ENCODE measurements at regions not wholly inside any gene's neighbourhood (a gene's known extent, or its start where the extent isn't known, plus 50 kb on each side); places are given as distances from the start of the nearest gene placed in this dataset.

DNA sequence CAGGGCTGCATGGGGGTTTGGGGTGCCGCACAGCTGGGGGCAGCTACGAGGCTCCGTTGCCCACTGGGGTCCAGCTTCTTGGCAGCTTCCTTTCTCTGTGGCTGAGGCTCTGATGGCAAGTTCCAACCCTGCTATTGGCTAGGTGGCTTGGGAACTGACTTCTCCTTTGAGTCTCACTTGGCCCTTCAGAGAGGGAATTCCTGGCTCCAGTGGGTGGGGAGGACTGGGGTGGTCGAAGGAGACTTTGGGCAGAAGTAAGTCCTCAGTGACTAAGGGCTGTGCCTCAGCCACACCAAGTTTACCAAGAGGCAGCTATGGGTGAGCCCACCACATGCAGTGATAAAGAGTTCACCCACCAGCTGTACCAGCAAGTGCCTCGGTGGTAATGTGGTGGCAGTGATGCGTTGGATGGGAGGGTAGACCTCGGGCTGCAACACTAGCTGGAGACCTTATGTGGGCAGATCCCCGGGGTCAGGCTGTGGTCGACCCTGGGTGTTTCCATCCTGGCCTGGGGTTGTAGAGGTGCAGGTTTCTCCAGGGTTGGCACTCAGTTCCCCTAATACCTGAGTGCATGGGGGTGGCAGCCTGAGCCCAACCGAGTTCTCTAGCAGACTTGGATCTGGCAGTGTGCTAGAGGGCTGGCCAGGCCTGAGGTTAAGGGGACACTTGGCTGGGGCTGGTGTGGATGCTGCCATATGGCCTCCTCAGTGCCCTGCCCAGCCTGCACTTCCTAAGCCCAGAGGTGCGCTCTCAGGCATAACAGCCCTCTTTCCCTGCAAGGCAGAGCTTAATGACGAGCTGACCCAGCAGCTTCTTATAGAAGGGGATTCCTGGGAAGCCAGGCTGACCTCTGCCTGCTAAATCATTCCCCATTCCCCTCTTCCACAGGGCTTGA, 197.0 kb upstream of the CADM1 start:
- Histone ChIP-seq H3K36me3 (no peaks in the 10 kb centered on the region), H3K27ac (no peak overlapping the region), H3K9me3 (no peaks in the 10 kb centered on the region), H3K27me3 (no peaks in the 10 kb centered on the region), H3K4me3 (no peak overlapping the region), H3K4me1 (peaks cover 0 to 25% (median 16%) of the 10 kb centered on the region in 4 donors)
- no peak for DNase-seq
- intact Hi-C loops (cut with DNase I; ENCODE audit: low total_unique reads): no loop called here
- TF ChIP-seq, protein P1, sequence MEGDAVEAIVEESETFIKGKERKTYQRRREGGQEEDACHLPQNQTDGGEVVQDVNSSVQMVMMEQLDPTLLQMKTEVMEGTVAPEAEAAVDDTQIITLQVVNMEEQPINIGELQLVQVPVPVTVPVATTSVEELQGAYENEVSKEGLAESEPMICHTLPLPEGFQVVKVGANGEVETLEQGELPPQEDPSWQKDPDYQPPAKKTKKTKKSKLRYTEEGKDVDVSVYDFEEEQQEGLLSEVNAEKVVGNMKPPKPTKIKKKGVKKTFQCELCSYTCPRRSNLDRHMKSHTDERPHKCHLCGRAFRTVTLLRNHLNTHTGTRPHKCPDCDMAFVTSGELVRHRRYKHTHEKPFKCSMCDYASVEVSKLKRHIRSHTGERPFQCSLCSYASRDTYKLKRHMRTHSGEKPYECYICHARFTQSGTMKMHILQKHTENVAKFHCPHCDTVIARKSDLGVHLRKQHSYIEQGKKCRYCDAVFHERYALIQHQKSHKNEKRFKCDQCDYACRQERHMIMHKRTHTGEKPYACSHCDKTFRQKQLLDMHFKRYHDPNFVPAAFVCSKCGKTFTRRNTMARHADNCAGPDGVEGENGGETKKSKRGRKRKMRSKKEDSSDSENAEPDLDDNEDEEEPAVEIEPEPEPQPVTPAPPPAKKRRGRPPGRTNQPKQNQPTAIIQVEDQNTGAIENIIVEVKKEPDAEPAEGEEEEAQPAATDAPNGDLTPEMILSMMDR (IDR thresholded peaks at IDR 0.05): no peak

DNA sequence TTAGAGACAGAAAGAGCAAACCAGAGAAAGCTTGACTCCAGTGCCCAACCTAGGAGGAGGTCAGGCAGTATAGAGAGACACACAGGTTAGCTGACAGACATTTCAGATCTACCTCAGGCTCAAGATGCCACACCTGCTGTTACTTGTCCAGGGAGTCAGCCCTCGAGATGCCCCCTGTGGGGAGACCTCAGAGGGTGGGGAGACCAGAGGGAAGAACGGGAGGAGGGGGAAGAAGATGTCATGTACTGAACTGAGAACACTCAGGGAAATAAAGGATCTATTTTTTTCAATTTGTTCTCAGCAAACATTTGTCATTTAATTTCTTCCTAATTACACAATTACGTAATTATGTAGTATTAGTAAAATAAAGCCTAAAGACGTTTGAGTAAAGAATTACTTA, 196.3 kb upstream of the CADM1 start:
- H3K4me3 ChIP-seq: no peak overlapping the region
- no peak overlapping the region for H3K27ac ChIP-seq
- H3K36me3 ChIP-seq: no peaks in the 10 kb centered on the region
- intact Hi-C loops (cut with DNase I; ENCODE audit: low total_unique reads): no loop called here
- TF ChIP-seq, protein P1 (IDR thresholded peaks at IDR 0.05): no peak
- H3K9me3 ChIP-seq: no peaks in the 10 kb centered on the region
- H3K4me1 ChIP-seq: peaks cover 0 to 25% (median 16%) of the 10 kb centered on the region in 4 donors
- H3K27me3 ChIP-seq: no peaks in the 10 kb centered on the region
- no peak for DNase-seq

DNA sequence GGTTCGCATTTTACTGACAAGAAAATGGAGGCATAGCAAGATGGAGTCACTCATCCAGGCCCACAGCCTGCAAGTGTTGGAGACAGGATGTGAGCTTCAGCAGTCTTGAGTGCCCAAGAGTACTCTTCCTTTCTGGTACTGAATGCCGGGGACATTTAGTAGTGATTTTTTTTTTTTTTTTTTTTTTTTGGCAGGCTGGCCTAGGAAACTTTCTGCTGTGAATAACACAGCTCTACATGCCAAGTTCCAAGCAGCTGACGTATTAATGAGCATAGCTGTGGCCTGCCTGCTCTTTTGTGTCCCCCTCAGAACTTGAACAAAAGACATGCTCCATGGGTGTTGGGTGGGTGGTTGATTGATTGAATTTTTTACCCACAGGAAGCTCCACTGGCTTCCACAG, 195.5 kb upstream of the CADM1 start:
- no peak overlapping the region for H3K4me3 ChIP-seq
- intact Hi-C loops (cut with DNase I; ENCODE audit: low total_unique reads): no loop called here
- H3K27ac ChIP-seq: peak overlapping the region; percentile 32 to 34
- TF ChIP-seq, protein P1 (IDR thresholded peaks at IDR 0.05): no peak
- DNase-seq: peak in 1 of 2 donors; percentile 31
- no peaks in the 10 kb centered on the region for H3K9me3 ChIP-seq
- no peaks in the 10 kb centered on the region for H3K27me3 ChIP-seq
- no peaks in the 10 kb centered on the region for H3K36me3 ChIP-seq
- H3K4me1 ChIP-seq: peaks cover 0 to 25% (median 16%) of the 10 kb centered on the region in 4 donors

DNA sequence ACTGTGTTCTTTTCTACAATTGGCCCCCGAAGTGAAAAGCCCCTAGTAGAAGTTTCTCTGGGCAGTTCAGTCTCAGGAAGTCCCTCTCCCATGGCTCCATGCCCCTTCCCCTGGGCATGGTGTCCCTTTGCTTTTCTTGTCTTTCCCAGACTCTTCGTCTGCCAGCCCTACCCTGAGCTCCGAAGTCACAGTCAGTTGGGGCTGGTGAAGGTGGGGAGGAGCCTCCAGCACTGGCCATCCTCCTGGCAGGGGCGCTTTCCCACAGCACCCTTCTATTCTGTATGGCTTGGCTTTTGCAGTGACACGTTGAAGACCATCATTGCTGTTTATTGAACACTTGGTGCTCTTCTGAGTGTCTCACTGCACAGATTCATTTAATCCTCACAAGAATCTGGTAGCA, 195.1 kb upstream of the CADM1 start:
- no peak overlapping the region for H3K4me3 ChIP-seq
- H3K4me1 ChIP-seq: peaks cover 0 to 25% (median 16%) of the 10 kb centered on the region in 4 donors
- no peak for DNase-seq
- TF ChIP-seq, protein P1 (IDR thresholded peaks at IDR 0.05): no peak
- H3K9me3 ChIP-seq: no peaks in the 10 kb centered on the region
- intact Hi-C loops (cut with DNase I; ENCODE audit: low total_unique reads): no loop called here
- no peaks in the 10 kb centered on the region for H3K36me3 ChIP-seq
- H3K27me3 ChIP-seq: no peaks in the 10 kb centered on the region
- H3K27ac ChIP-seq: peak overlapping the region; percentile 32 to 34

DNA sequence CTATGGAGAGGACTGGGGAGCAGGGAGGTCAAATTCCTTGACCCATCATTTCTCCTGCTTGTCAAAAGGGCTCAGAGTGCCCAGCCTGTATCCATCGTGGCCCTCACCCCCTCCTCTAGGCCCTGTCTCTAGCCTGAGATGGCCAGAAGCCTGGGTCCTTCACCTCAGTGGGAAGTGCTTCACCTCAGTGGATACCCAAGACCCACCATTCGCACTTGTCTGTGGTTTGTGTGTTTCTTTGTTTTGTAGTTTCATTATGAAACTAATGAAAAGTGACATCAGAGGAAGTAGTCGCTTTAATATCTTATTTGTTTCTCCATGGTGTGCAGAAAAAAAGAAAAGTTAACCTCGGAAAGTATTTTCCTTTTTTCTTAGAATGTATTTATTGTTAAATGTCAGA, 194.0 kb upstream of the CADM1 start:
- no peak overlapping the region for H3K4me3 ChIP-seq
- no peak for DNase-seq
- H3K4me1 ChIP-seq: peaks cover 0 to 25% (median 16%) of the 10 kb centered on the region in 4 donors
- H3K27me3 ChIP-seq: no peaks in the 10 kb centered on the region
- H3K27ac ChIP-seq: no peak overlapping the region
- TF ChIP-seq, protein P1 (IDR thresholded peaks at IDR 0.05): no peak
- H3K9me3 ChIP-seq: no peaks in the 10 kb centered on the region
- intact Hi-C loops (cut with DNase I; ENCODE audit: low total_unique reads): no loop called here
- H3K36me3 ChIP-seq: no peaks in the 10 kb centered on the region
